ENCODE measurements at regions not wholly inside any gene's neighbourhood (a gene's known extent, or its start where the extent isn't known, plus 50 kb on each side); places are given as distances from the start of the nearest gene placed in this dataset.

- no peak for DNase-seq (ENCODE audit: low read depth)
These were observed 50.2 kb upstream of the SDK2 start for GRCh38 chr17:73694491-73694890.

- DNase-seq (ENCODE audit: low read depth), result no peak
These were observed 50.9 kb upstream of the SDK2 start for GRCh38 chr17:73695035-73695738.

- no peak for DNase-seq (ENCODE audit: low read depth)
These were observed 52.0 kb upstream of the SDK2 start for GRCh38 chr17:73696251-73696650.

- no peak for DNase-seq (ENCODE audit: low read depth)
These were observed 53.6 kb upstream of the SDK2 start for GRCh38 chr17:73697872-73698271.

- no peak for DNase-seq (ENCODE audit: low read depth)
These were observed 54.7 kb upstream of the SDK2 start for GRCh38 chr17:73698966-73699365.

GRCh38 chr17:73701701-73702100, 57.5 kb upstream of the SDK2 start:
- DNase-seq (ENCODE audit: low read depth), result no peak

- no peak for DNase-seq (ENCODE audit: low read depth)
These were observed 58.9 kb upstream of the SDK2 start for GRCh38 chr17:73703192-73703591.

GRCh38 chr17:73703917-73704316, 59.7 kb upstream of the SDK2 start:
- DNase-seq (ENCODE audit: low read depth), result no peak

GRCh38 chr17:73705594-73705993, 61.3 kb upstream of the SDK2 start:
- peak; percentile 93 for DNase-seq (ENCODE audit: low read depth)

GRCh38 chr17:73706428-73706827, 62.2 kb upstream of the SDK2 start:
- no peak for DNase-seq (ENCODE audit: low read depth)

- DNase-seq (ENCODE audit: low read depth), result no peak
These were observed 62.6 kb upstream of the SDK2 start for GRCh38 chr17:73706858-73707257.

- DNase-seq (ENCODE audit: low read depth), result no peak
These were observed 63.1 kb upstream of the SDK2 start for GRCh38 chr17:73707358-73707757.

- DNase-seq (ENCODE audit: low read depth), result peak; percentile 78
These were observed 65.9 kb upstream of the SDK2 start for GRCh38 chr17:73710095-73710592.

- DNase-seq (ENCODE audit: low read depth), result no peak
These were observed 66.9 kb upstream of the SDK2 start for GRCh38 chr17:73711184-73711583.

- DNase-seq (ENCODE audit: low read depth), result no peak
These were observed 67.7 kb upstream of the SDK2 start for GRCh38 chr17:73711916-73712315.

- DNase-seq (ENCODE audit: low read depth), result no peak
These were observed 68.9 kb upstream of the SDK2 start for GRCh38 chr17:73713136-73713535.

GRCh38 chr17:73715769-73716168, 71.5 kb upstream of the SDK2 start:
- no peak for DNase-seq (ENCODE audit: low read depth)

- no peak for DNase-seq (ENCODE audit: low read depth)
These were observed 73.4 kb upstream of the SDK2 start for GRCh38 chr17:73717690-73718089.

- DNase-seq (ENCODE audit: low read depth), result no peak
These were observed 74.1 kb upstream of the SDK2 start for GRCh38 chr17:73718362-73718761.

- no peak for DNase-seq (ENCODE audit: low read depth)
These were observed 74.7 kb upstream of the SDK2 start for GRCh38 chr17:73718912-73719311.

GRCh38 chr17:73719588-73720071, 75.4 kb upstream of the SDK2 start:
- DNase-seq (ENCODE audit: low read depth), result no peak

GRCh38 chr17:73720187-73720834, 76.1 kb upstream of the SDK2 start:
- DNase-seq (ENCODE audit: low read depth), result no peak

GRCh38 chr17:73722165-73722564, 77.9 kb upstream of the SDK2 start:
- DNase-seq (ENCODE audit: low read depth), result no peak
